Hepatocyte (in vitro differentiated cells): ENCODE measurements at regions not wholly inside any gene's neighbourhood (a gene's known extent, or its start where the extent isn't known, plus 50 kb on each side); places are given as distances from the start of the nearest gene placed in this dataset.

ENCODE experiments used
- DNase-seq: peaks from one replicate; pipeline ENCODE4 v3.0.0-alpha.2; 2016; ENCODE audit warnings: low spot score
- H2AFZ ChIP-seq: fragments of 200-600 bp; sonication (generic); 2 replicates; pipeline ENCODE4 v1.6.0; 2016; ENCODE audit warnings: antibody characterized with exemption, mild to moderate bottlenecking
- H3K27ac ChIP-seq: fragments of 200-600 bp; sonication (generic); 2 replicates; pipeline ENCODE4 v1.5.1; 2016; ENCODE audit warnings: mild to moderate bottlenecking
- H3K27me3 ChIP-seq: fragments of 200-600 bp; sonication (generic); 2 replicates; pipeline ENCODE4 v1.6.1; 2016
- H3K36me3 ChIP-seq: fragments of 200-600 bp; sonication (generic); replicated peaks from 2 replicates; pipeline ENCODE4 v1.5.1; 2016; ENCODE audit warnings: low read depth; ENCODE audit not compliant: insufficient read depth
- H3K4me1 ChIP-seq: fragments of 200-600 bp; sonication (generic); 2 replicates; pipeline ENCODE4 v1.5.1; 2016; ENCODE audit warnings: mild to moderate bottlenecking, moderate library complexity; ENCODE audit not compliant: insufficient read depth
- H3K4me2 ChIP-seq: fragments of 200-600 bp; sonication (generic); 2 replicates; pipeline ENCODE4 v1.6.0; 2016
- H3K4me3 ChIP-seq: fragments of 200-600 bp; sonication (generic); 2 replicates; pipeline ENCODE4 v1.5.1; 2016; ENCODE audit warnings: mild to moderate bottlenecking
- H3K79me2 ChIP-seq: fragments of 200-600 bp; sonication (generic); 2 replicates; pipeline ENCODE4 v1.6.0; 2017; ENCODE audit warnings: mild to moderate bottlenecking
- H3K9me2 ChIP-seq: fragments of 200-600 bp; sonication (generic); replicated peaks from 2 replicates; pipeline ENCODE4 v1.6.0; 2017; ENCODE audit warnings: mild to moderate bottlenecking; ENCODE audit not compliant: insufficient read depth
- H3K9me3 ChIP-seq: fragments of 200-600 bp; sonication (generic); 2 replicates; pipeline ENCODE4 v1.5.1; 2016; ENCODE audit warnings: low read depth, mild to moderate bottlenecking
- H4K20me1 ChIP-seq: fragments of 200-600 bp; sonication (generic); 2 replicates; pipeline ENCODE4 v1.6.0; 2016; ENCODE audit warnings: mild to moderate bottlenecking; ENCODE audit not compliant: insufficient read depth, poor library complexity, severe bottlenecking
- CTCF ChIP-seq: fragments of 200-600 bp; sonication (generic); IDR thresholded peaks from 2 replicates; pipeline ENCODE4 v1.5.1; 2016; ENCODE audit warnings: antibody characterized with exemption, mild to moderate bottlenecking; ENCODE audit not compliant: poor library complexity
- EZH2 ChIP-seq: fragments of 200-600 bp; sonication (generic); IDR thresholded peaks from 2 replicates; pipeline ENCODE4 v1.6.1; 2016; ENCODE audit warnings: antibody characterized with exemption, mild to moderate bottlenecking, borderline replicate concordance
- EZH2phosphoT487 ChIP-seq: fragments of 200-600 bp; sonication (generic); IDR thresholded peaks from one replicate; pipeline ENCODE4 v1.6.1; 2018; ENCODE audit warnings: antibody characterized with exemption, mild to moderate bottlenecking, low read depth, moderate library complexity; ENCODE audit not compliant: unreplicated experiment, severe bottlenecking
- WGBS: methylation state at CpG from one replicate; pipeline ENCODE4 v1.1.6; 2016; ENCODE audit warnings: low lambda C conversion rate; ENCODE audit errors: missing lambda C conversion rate; 5-methylcytosine and 5-hydroxymethylcytosine counted together

GRCh38 chr12:97790281-97790680 lies 327.7 kb downstream of the RMST start:
- no peak overlapping the region for H2AFZ ChIP-seq
- H3K27me3 ChIP-seq: no peaks in the 10 kb centered on the region
- no peaks in the 10 kb centered on the region for H4K20me1 ChIP-seq
- no peaks in the 10 kb centered on the region for H3K9me2 ChIP-seq
- no peak overlapping the region for H3K4me3 ChIP-seq
- 93% methylated on average over 1 of the region's 1 CpG for WGBS
- no peaks in the 10 kb centered on the region for H3K36me3 ChIP-seq
- no peaks in the 10 kb centered on the region for H3K79me2 ChIP-seq
- H3K4me1 ChIP-seq: no peaks in the 10 kb centered on the region
- TF ChIP-seq EZH2 (no peak), EZH2phosphoT487 (no peak), CTCF (no peak)
- no peak overlapping the region for H3K4me2 ChIP-seq
- no peak overlapping the region for H3K27ac ChIP-seq
- no peak for DNase-seq
- no peaks in the 10 kb centered on the region for H3K9me3 ChIP-seq

GRCh38 chr12:97797473-97797872 lies 334.9 kb downstream of the RMST start:
- no peaks in the 10 kb centered on the region for H4K20me1 ChIP-seq
- no peaks in the 10 kb centered on the region for H3K79me2 ChIP-seq
- H2AFZ ChIP-seq: no peak overlapping the region
- no peak for TF ChIP-seq CTCF
- TF ChIP-seq EZH2phosphoT487: no peak
- no peak for TF ChIP-seq EZH2
- no peaks in the 10 kb centered on the region for H3K9me2 ChIP-seq
- no peak overlapping the region for H3K27ac ChIP-seq
- no peak for DNase-seq
- no peaks in the 10 kb centered on the region for H3K9me3 ChIP-seq
- 95% methylated on average over 3 of the region's 3 CpGs for WGBS
- no peak overlapping the region for H3K4me2 ChIP-seq
- H3K4me1 ChIP-seq: no peaks in the 10 kb centered on the region
- no peaks in the 10 kb centered on the region for H3K36me3 ChIP-seq
- no peak overlapping the region for H3K4me3 ChIP-seq
- H3K27me3 ChIP-seq: no peaks in the 10 kb centered on the region

- Histone ChIP-seq H3K4me1 (no peaks in the 10 kb centered on the region), H3K4me3 (no peak overlapping the region), H3K27me3 (no peaks in the 10 kb centered on the region), H3K9me2 (no peaks in the 10 kb centered on the region), H3K4me2 (no peak overlapping the region), H3K79me2 (no peaks in the 10 kb centered on the region), H3K36me3 (no peaks in the 10 kb centered on the region), H4K20me1 (no peaks in the 10 kb centered on the region), H3K27ac (no peak overlapping the region), H3K9me3 (no peaks in the 10 kb centered on the region), H2AFZ (no peak overlapping the region)
- DNase-seq: no peak
- no peak for TF ChIP-seq EZH2phosphoT487
- no peak for TF ChIP-seq CTCF
- TF ChIP-seq EZH2: no peak
- 95% methylated on average over 3 of the region's 3 CpGs for WGBS
Observed at GRCh38 chr12:97800561-97800960, 338.0 kb downstream of the RMST start.
